OCI-LY7 (cell line): ENCODE measurements at regions not wholly inside any gene's neighbourhood (a gene's known extent, or its start where the extent isn't known, plus 50 kb on each side); places are given as distances from the start of the nearest gene placed in this dataset.

ENCODE experiments used
- BruUV-seq: library from RNA; stranded (reverse); fragments of 400-500 nt; replicated peaks from 2 replicates; lab custom pipeline; 2021; lab: Mats Ljungman, UMichigan
- CTCF ChIA-PET: fragments of 300-600 bp; sonication (Branson Sonifier 250); formaldehyde crosslinking; loops from one replicate; lab custom pipeline; 2022; ENCODE audit warnings: antibody characterized with exemption; ENCODE audit not compliant: unreplicated experiment; lab: Charles Lee
- POLR2A ChIA-PET: fragments of 300-600 bp; sonication (Branson Sonifier 250); formaldehyde crosslinking; loops from one replicate; lab custom pipeline; 2022; ENCODE audit warnings: antibody characterized with exemption; lab: Charles Lee
- DNase-seq: peaks from one replicate; pipeline ENCODE4 v3.0.0-alpha.2; 2015; ENCODE audit warnings: low spot score
- H2AFZ ChIP-seq: fragments of 200-600 bp; sonication (generic), shearing (Covaris generic); 2 replicates; pipeline ENCODE4 v1.6.1; 2014; ENCODE audit warnings: mild to moderate bottlenecking, antibody characterized with exemption, low read length, moderate library complexity
- H3K27ac ChIP-seq: fragments of 200-600 bp; sonication (generic); 2 replicates; pipeline ENCODE4 v1.5.1; 2014; ENCODE audit warnings: mixed run types, low read depth, mild to moderate bottlenecking, moderate library complexity, low read length, inconsistent platforms; ENCODE audit not compliant: poor library complexity, severe bottlenecking
- H3K36me3 ChIP-seq: fragments of 200-600 bp; sonication (generic); 2 replicates; pipeline ENCODE4 v1.6.1; 2014; ENCODE audit warnings: mild to moderate bottlenecking, antibody characterized with exemption, low read length, moderate library complexity, mixed read lengths; ENCODE audit not compliant: insufficient read depth
- H3K4me1 ChIP-seq: fragments of 200-600 bp; sonication (generic); 2 replicates; pipeline ENCODE4 v1.5.1; 2014; ENCODE audit warnings: mild to moderate bottlenecking, low read length; ENCODE audit not compliant: insufficient read depth, poor library complexity, severe bottlenecking
- H3K4me2 ChIP-seq: fragments of 200-600 bp; sonication (generic); 2 replicates; pipeline ENCODE4 v1.6.1; 2014; ENCODE audit warnings: mild to moderate bottlenecking, low read length
- H3K4me3 ChIP-seq: fragments of 200-600 bp; sonication (generic); 2 replicates; pipeline ENCODE4 v1.5.1; 2014; ENCODE audit warnings: mild to moderate bottlenecking, low read depth, low read length; ENCODE audit not compliant: poor library complexity, severe bottlenecking
- H3K79me2 ChIP-seq: fragments of 200-600 bp; sonication (generic); 2 replicates; pipeline ENCODE4 v1.6.1; 2016; ENCODE audit warnings: low read depth, mild to moderate bottlenecking, low read length, moderate library complexity, mixed read lengths; ENCODE audit not compliant: insufficient read depth
- H3K9me2 ChIP-seq: fragments of 200-600 bp; sonication (generic); 2 replicates; pipeline ENCODE4 v1.6.1; 2016; ENCODE audit warnings: mild to moderate bottlenecking, low read length, mixed read lengths; ENCODE audit not compliant: insufficient read depth
- H3K9me3 ChIP-seq: fragments of 200-600 bp; sonication (generic); 2 replicates; pipeline ENCODE4 v1.6.1; 2014; ENCODE audit warnings: mild to moderate bottlenecking, mixed run types, low read length, mixed read lengths
- H4K20me1 ChIP-seq: fragments of 200-600 bp; sonication (generic); 2 replicates; pipeline ENCODE4 v1.6.1; 2014; ENCODE audit warnings: mild to moderate bottlenecking, antibody characterized with exemption, low read length, moderate library complexity, mixed read lengths; ENCODE audit not compliant: insufficient read depth
- EZH2phosphoT487 ChIP-seq: fragments of 200-600 bp; sonication (generic); IDR thresholded peaks from 2 replicates; pipeline ENCODE4 v1.6.1; 2018; ENCODE audit warnings: low read depth, borderline replicate concordance, mild to moderate bottlenecking, mixed run types, antibody characterized with exemption, low read length, moderate library complexity, mixed read lengths
- intact Hi-C: fragments of 100-400 bp; cut with micrococcal nuclease; formaldehyde crosslinking; loops from one replicate; pipeline ENCODE4 v1.10.0; 2022; ENCODE audit not compliant: unreplicated experiment
- TF ChIP-seq, protein P1 (sequence below): fragments of 200-600 bp; sonication (generic); conservative IDR thresholded peaks from 2 replicates; pipeline ENCODE4 v1.5.1; 2014; ENCODE audit warnings: mild to moderate bottlenecking, antibody characterized with exemption, low read length, moderate library complexity, mixed read lengths

DNA sequence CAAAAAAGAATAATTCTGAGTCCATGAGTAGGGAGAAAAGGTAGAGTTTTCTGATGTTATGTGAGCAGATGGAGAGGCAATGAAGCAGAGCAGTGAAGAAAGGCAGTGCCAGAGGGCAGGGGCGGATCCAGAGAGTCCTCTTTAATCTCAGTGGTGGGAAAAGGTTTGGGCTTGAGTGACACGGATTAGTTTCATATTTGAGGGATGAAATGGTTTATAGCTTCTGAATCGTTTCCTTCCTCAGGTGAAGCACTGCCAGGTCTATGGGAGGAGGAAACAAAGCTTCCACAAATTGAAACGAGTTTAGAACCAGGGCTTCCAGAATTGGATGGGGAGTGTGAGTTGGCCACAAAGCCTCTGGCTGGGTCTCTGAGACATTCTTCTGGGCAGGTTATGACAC, 517.0 kb upstream of the PAPPA start:
- BruUV-seq = no TSS peak
- POLR2A ChIA-PET = no interaction called here

DNA sequence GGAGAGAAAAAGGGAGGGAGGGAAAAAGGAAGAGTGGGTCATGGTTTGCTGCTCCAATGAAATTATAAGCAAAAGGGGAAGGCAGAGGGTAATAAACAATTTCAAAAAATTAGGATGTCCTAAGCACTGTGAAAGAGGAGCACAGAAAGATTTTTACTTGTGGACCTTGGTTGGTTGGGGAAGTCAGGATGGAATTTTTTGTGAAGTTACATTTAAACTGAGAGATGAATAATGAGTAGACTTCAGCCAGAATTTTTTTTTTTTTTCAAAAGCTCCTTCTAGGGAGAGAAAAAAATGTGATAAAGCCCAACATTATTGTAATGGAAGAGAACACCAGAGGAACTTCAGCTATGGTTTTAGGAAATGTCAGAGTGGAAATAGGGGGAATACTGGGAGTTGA, 515.9 kb upstream of the PAPPA start:
- TF ChIP-seq, protein P1, sequence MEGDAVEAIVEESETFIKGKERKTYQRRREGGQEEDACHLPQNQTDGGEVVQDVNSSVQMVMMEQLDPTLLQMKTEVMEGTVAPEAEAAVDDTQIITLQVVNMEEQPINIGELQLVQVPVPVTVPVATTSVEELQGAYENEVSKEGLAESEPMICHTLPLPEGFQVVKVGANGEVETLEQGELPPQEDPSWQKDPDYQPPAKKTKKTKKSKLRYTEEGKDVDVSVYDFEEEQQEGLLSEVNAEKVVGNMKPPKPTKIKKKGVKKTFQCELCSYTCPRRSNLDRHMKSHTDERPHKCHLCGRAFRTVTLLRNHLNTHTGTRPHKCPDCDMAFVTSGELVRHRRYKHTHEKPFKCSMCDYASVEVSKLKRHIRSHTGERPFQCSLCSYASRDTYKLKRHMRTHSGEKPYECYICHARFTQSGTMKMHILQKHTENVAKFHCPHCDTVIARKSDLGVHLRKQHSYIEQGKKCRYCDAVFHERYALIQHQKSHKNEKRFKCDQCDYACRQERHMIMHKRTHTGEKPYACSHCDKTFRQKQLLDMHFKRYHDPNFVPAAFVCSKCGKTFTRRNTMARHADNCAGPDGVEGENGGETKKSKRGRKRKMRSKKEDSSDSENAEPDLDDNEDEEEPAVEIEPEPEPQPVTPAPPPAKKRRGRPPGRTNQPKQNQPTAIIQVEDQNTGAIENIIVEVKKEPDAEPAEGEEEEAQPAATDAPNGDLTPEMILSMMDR = no peak
- TF ChIP-seq EZH2phosphoT487 = no peak
- no peak overlapping the region for H3K27ac ChIP-seq
- BruUV-seq = no TSS peak
- ChIA-PET POLR2A (interaction anchor here (0.5 kb wide), 1 partner anchor 675 kb away, joined by 3 read pairs; no protein-coding TSS in a partner anchor), CTCF (no interaction called here)
- no peak overlapping the region for H3K4me3 ChIP-seq
- no peaks in the 10 kb centered on the region for H3K36me3 ChIP-seq
- H3K9me2 ChIP-seq = no peaks in the 10 kb centered on the region
- intact Hi-C loops = no loop called here
- H3K79me2 ChIP-seq = no peaks in the 10 kb centered on the region
- no peaks in the 10 kb centered on the region for H3K4me1 ChIP-seq
- no peak overlapping the region for H3K4me2 ChIP-seq
- DNase-seq = no peak
- no peaks in the 10 kb centered on the region for H4K20me1 ChIP-seq
- H3K9me3 ChIP-seq = no peaks in the 10 kb centered on the region
- no peak overlapping the region for H2AFZ ChIP-seq

More for the DNA sequence above, 517.0 kb upstream of the PAPPA start:
- no peak for DNase-seq
- TF ChIP-seq, protein P1 = no peak
- no peak for TF ChIP-seq EZH2phosphoT487
- Histone ChIP-seq H4K20me1 (no peaks in the 10 kb centered on the region), H3K27ac (no peak overlapping the region), H3K79me2 (no peaks in the 10 kb centered on the region), H3K9me3 (no peaks in the 10 kb centered on the region), H3K4me2 (no peak overlapping the region), H3K4me1 (no peaks in the 10 kb centered on the region), H3K4me3 (no peak overlapping the region), H2AFZ (no peak overlapping the region), H3K9me2 (no peaks in the 10 kb centered on the region), H3K36me3 (no peaks in the 10 kb centered on the region)
- intact Hi-C loops = no loop called here
- CTCF ChIA-PET = no interaction called here

GRCh38 chr9:115640887-115641286, 512.7 kb upstream of the PAPPA start:
- POLR2A ChIA-PET = interaction anchor here (0.7 to 1.0 kb wide), 2 partner anchors 8 to 89 kb away, joined by 3 read pairs; no protein-coding TSS in a partner anchor
- DNase-seq = no peak
- Histone ChIP-seq H3K36me3 (no peaks in the 10 kb centered on the region), H3K4me2 (no peak overlapping the region), H3K9me2 (no peaks in the 10 kb centered on the region), H3K27ac (no peak overlapping the region), H3K9me3 (no peaks in the 10 kb centered on the region), H4K20me1 (no peaks in the 10 kb centered on the region), H2AFZ (no peak overlapping the region), H3K79me2 (no peaks in the 10 kb centered on the region), H3K4me1 (no peaks in the 10 kb centered on the region), H3K4me3 (no peak overlapping the region)
- BruUV-seq = no TSS peak
- intact Hi-C loops = no loop called here
- TF ChIP-seq, protein P1 = no peak
- no peak for TF ChIP-seq EZH2phosphoT487
- CTCF ChIA-PET = no interaction called here
